HEK293T (cell line): ENCODE measurements at regions not wholly inside any gene's neighbourhood (a gene's known extent, or its start where the extent isn't known, plus 50 kb on each side); places are given as distances from the start of the nearest gene placed in this dataset.

Source experiments
- ARNT ChIP-seq: fragments of 450-650 bp; IDR thresholded peaks from 2 replicates; pipeline ENCODE4 v1.6.1; 2017; ENCODE audit warnings: mild to moderate bottlenecking
- BHLHE40 ChIP-seq: fragments of 450-650 bp; IDR thresholded peaks from 2 replicates; pipeline ENCODE4 v1.6.1; 2016; ENCODE audit warnings: mild to moderate bottlenecking, moderate library complexity, borderline replicate concordance
- ELF4 ChIP-seq: fragments of 450-650 bp; IDR thresholded peaks from 2 replicates; pipeline ENCODE4 v1.6.1; 2017; ENCODE audit warnings: antibody characterized with exemption
- FOXA1 ChIP-seq: fragments of 450-650 bp; IDR thresholded peaks from 2 replicates; pipeline ENCODE4 v1.6.1; 2016; ENCODE audit warnings: mild to moderate bottlenecking
- FOXK2 ChIP-seq: fragments of 450-650 bp; IDR thresholded peaks from 2 replicates; pipeline ENCODE4 v1.6.1; 2016; ENCODE audit warnings: mild to moderate bottlenecking
- FOXM1 ChIP-seq: fragments of 450-650 bp; IDR thresholded peaks from 2 replicates; pipeline ENCODE4 v1.6.1; 2017; ENCODE audit warnings: mild to moderate bottlenecking, borderline replicate concordance
- HDGF ChIP-seq: fragments of 450-650 bp; IDR thresholded peaks from 2 replicates; pipeline ENCODE4 v1.6.1; 2017; ENCODE audit warnings: antibody characterized with exemption, borderline replicate concordance
- NFRKB ChIP-seq: fragments of 450-650 bp; IDR thresholded peaks from 2 replicates; pipeline ENCODE4 v1.6.1; 2016; ENCODE audit warnings: mild to moderate bottlenecking, moderate library complexity
- SP1 ChIP-seq: fragments of 450-650 bp; IDR thresholded peaks from 2 replicates; pipeline ENCODE4 v1.6.1; 2017
- SUZ12 ChIP-seq: fragments of 450-650 bp; IDR thresholded peaks from 2 replicates; pipeline ENCODE4 v1.6.1; 2016; ENCODE audit warnings: mild to moderate bottlenecking
- TARDBP ChIP-seq: fragments of 450-650 bp; IDR thresholded peaks from 2 replicates; pipeline ENCODE4 v1.6.1; 2016
- ZNF384 ChIP-seq: fragments of 450-650 bp; IDR thresholded peaks from 2 replicates; pipeline ENCODE4 v1.6.1; 2016
- TF ChIP-seq, protein P1 (sequence below): fragments of 450-650 bp; IDR thresholded peaks from 2 replicates; pipeline ENCODE4 v1.6.1; 2016

DNA sequence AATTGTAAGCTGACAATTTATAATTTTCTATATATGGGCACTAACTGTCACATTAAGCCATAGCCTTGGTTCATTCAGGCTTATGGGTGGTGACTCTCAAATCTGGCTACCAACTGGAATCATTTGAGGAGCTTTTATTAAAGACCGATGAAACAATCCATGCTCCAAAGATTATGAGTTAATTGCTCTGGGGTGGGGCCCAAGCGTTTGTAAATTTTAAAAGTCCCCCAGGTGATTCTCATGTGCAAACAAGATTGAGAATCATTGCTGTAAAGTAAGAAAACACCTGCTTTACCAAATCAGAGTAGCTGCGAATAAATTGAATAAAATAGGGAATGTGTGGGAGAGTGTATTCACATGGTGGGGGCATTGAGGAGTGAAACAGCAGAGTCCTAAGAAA, 76.1 kb upstream of the RAB27B start:
- TF ChIP-seq SP1 (no peak), FOXA1 (no peak), ELF4 (no peak), BHLHE40 (no peak), HDGF (no peak), SUZ12 (no peak), ARNT (no peak), NFRKB (no peak), TARDBP (no peak), FOXK2 (no peak), ZNF384 (no peak), FOXM1 (no peak)
- TF ChIP-seq, protein P1, sequence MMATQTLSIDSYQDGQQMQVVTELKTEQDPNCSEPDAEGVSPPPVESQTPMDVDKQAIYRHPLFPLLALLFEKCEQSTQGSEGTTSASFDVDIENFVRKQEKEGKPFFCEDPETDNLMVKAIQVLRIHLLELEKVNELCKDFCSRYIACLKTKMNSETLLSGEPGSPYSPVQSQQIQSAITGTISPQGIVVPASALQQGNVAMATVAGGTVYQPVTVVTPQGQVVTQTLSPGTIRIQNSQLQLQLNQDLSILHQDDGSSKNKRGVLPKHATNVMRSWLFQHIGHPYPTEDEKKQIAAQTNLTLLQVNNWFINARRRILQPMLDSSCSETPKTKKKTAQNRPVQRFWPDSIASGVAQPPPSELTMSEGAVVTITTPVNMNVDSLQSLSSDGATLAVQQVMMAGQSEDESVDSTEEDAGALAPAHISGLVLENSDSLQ = no peak
